A673 (cell line): ENCODE measurements at regions not wholly inside any gene's neighbourhood (a gene's known extent, or its start where the extent isn't known, plus 50 kb on each side); places are given as distances from the start of the nearest gene placed in this dataset.

Experiments
- BruUV-seq: library from RNA; stranded (reverse); fragments of 400-500 nt; replicated peaks from 2 replicates; lab custom pipeline; 2021; lab: Mats Ljungman, UMichigan
- CTCF ChIA-PET: fragments of 300-600 bp; sonication (Branson Sonifier 250); formaldehyde crosslinking; loops from one replicate; lab custom pipeline; 2022; ENCODE audit warnings: antibody characterized with exemption; lab: Charles Lee
- POLR2A ChIA-PET: fragments of 300-600 bp; sonication (Branson Sonifier 250); formaldehyde crosslinking; loops from one replicate; lab custom pipeline; 2022; ENCODE audit warnings: antibody characterized with exemption; ENCODE audit not compliant: low non-redundant PET; lab: Charles Lee
- DNase-seq: peaks from one replicate; pipeline ENCODE4 v3.0.0-alpha.2; 2015; ENCODE audit warnings: low spot score
- H3K27ac ChIP-seq: fragments of 200-600 bp; sonication (generic); 2 replicates; pipeline ENCODE4 v1.5.1; 2016; ENCODE audit warnings: mixed run types, low read depth, mild to moderate bottlenecking, mixed read lengths, antibody characterized with exemption, low read length; ENCODE audit not compliant: poor library complexity, severe bottlenecking
- H3K27me3 ChIP-seq: fragments of 200-600 bp; sonication (generic); replicated peaks from 2 replicates; pipeline ENCODE4 v1.6.1; 2017; ENCODE audit warnings: mixed run types, low read depth, mild to moderate bottlenecking, mixed read lengths, antibody characterized with exemption, low read length; ENCODE audit not compliant: insufficient read depth, poor library complexity
- H3K36me3 ChIP-seq: fragments of 200-600 bp; sonication (generic); 2 replicates; pipeline ENCODE4 v1.6.1; 2016; ENCODE audit warnings: mixed run types, mild to moderate bottlenecking, mixed read lengths, antibody characterized with exemption, low read length; ENCODE audit not compliant: insufficient read depth, poor library complexity, severe bottlenecking
- H3K4me1 ChIP-seq: fragments of 200-600 bp; sonication (generic); 2 replicates; pipeline ENCODE4 v1.6.1; 2017; ENCODE audit warnings: mixed run types, mild to moderate bottlenecking, mixed read lengths, antibody characterized with exemption, low read length; ENCODE audit not compliant: insufficient read depth, poor library complexity, severe bottlenecking
- H3K4me3 ChIP-seq: fragments of 200-600 bp; sonication (generic); 2 replicates; pipeline ENCODE4 v1.5.1; 2016; ENCODE audit warnings: low read depth, mixed run types, mild to moderate bottlenecking, mixed read lengths, low read length; ENCODE audit not compliant: poor library complexity, severe bottlenecking
- H3K9me3 ChIP-seq: fragments of 200-600 bp; sonication (generic); 2 replicates; pipeline ENCODE4 v1.6.1; 2016; ENCODE audit warnings: mixed run types, low read depth, mild to moderate bottlenecking, mixed read lengths, antibody characterized with exemption, low read length; ENCODE audit not compliant: poor library complexity, severe bottlenecking
- EZH2 ChIP-seq: fragments of 200-600 bp; sonication (generic); IDR thresholded peaks from 2 replicates; pipeline ENCODE4 v1.6.1; 2017; ENCODE audit warnings: borderline replicate concordance, low read depth, mild to moderate bottlenecking, mixed read lengths, antibody characterized with exemption, low read length; ENCODE audit not compliant: poor library complexity, severe bottlenecking
- intact Hi-C: fragments of 100-400 bp; cut with micrococcal nuclease; formaldehyde crosslinking; loops from one replicate; pipeline ENCODE4 v1.10.0; 2022; ENCODE audit not compliant: unreplicated experiment
- TF ChIP-seq, protein P1 (sequence below): fragments of 300-800, 200-600 bp; sonication (generic); conservative IDR thresholded peaks from 2 replicates; pipeline ENCODE4 v1.5.1; 2017; ENCODE audit warnings: low read depth, mild to moderate bottlenecking, antibody characterized with exemption, low read length, moderate library complexity, mixed read lengths

DNA sequence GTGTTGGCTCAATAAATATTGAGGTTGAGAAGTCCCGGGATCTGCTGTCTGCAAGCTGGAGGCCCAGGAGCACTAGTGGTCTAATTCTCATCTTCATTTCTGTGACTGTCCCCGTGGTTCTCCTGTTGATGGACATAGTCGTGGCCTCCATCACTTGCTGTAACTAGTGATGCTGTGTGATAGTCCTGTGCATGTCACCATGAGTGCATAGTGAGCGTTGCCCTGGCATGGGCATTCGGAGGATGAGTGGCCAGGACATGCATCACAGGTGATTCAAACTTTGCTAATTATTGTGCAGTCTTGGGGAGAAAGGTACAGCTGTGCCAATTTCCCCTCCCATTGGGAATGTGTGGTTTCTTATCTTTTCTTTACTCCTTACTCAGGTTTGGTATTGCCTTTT is 902.2 kb downstream of the BRD1 start:
- ChIA-PET POLR2A (no interaction called here), CTCF (no interaction called here)
- no peak overlapping the region for H3K4me3 ChIP-seq
- no peak for DNase-seq
- no peak overlapping the region for H3K27ac ChIP-seq
- intact Hi-C loops = no loop called here
- no TSS peak for BruUV-seq
- no peaks in the 10 kb centered on the region for H3K9me3 ChIP-seq
- H3K4me1 ChIP-seq = no peaks in the 10 kb centered on the region
- H3K36me3 ChIP-seq = no peaks in the 10 kb centered on the region
- TF ChIP-seq, protein P1, sequence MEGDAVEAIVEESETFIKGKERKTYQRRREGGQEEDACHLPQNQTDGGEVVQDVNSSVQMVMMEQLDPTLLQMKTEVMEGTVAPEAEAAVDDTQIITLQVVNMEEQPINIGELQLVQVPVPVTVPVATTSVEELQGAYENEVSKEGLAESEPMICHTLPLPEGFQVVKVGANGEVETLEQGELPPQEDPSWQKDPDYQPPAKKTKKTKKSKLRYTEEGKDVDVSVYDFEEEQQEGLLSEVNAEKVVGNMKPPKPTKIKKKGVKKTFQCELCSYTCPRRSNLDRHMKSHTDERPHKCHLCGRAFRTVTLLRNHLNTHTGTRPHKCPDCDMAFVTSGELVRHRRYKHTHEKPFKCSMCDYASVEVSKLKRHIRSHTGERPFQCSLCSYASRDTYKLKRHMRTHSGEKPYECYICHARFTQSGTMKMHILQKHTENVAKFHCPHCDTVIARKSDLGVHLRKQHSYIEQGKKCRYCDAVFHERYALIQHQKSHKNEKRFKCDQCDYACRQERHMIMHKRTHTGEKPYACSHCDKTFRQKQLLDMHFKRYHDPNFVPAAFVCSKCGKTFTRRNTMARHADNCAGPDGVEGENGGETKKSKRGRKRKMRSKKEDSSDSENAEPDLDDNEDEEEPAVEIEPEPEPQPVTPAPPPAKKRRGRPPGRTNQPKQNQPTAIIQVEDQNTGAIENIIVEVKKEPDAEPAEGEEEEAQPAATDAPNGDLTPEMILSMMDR = no peak
- TF ChIP-seq EZH2 = no peak
- no peaks in the 10 kb centered on the region for H3K27me3 ChIP-seq

DNA sequence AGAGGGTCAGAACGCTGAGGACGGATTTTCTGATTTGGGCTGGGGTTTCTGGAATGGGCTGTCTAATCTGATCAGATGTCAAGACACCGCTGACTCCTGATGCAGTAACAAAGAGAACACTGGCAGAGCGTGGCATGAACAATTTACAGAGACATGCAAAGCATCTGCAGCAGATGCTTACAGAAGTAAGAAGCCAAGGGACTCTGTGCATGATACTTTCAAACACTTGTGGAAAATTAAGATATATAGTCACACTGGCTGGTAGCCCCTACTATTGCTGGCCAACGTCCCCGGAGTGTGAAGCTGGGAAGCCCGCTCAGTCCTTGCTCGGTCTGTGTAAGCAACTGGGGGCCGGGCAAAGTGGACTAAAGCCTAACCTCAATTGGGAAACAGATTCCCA is 903.7 kb downstream of the BRD1 start:
- no peak for DNase-seq
- H3K4me1 ChIP-seq = no peaks in the 10 kb centered on the region
- H3K27ac ChIP-seq = no peak overlapping the region
- TF ChIP-seq EZH2 = no peak
- TF ChIP-seq, protein P1 = no peak
- no peaks in the 10 kb centered on the region for H3K27me3 ChIP-seq
- H3K4me3 ChIP-seq = no peak overlapping the region
- ChIA-PET POLR2A (no interaction called here), CTCF (no interaction called here)
- intact Hi-C loops = no loop called here
- no TSS peak for BruUV-seq
- no peaks in the 10 kb centered on the region for H3K9me3 ChIP-seq
- H3K36me3 ChIP-seq = no peaks in the 10 kb centered on the region

DNA sequence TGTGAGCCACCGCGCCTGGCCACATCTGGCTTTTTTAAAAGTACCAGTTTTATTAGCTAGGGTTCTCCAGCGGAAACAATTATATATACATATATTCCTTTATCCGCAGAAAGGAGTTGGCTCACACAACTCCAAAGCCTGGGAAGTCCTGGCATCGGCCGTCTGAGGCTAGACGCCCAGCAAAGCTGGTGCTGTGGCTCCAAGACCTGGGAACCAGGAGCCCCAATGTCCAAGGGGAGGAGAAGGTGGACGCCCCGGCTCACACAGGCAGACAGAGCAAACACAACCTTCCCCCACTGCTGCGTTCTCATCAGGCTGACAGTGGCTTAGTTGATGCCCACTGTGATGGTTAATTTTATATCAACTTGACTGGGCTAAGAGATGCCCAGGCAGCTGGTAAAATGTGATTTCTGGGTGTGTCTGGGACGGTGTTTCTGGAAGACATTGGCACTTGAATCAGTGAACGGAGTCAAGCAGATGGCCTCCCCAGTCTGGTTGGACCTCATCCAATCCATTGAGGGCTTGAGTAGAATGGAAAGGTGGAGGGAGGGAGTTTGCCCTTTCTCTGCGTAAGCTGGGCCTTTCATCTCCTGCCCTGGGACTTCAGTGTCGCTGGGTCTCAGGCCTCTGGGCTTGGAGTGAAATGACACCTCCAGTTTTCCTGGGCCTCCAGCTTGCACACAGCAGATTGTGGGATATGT is 904.4 kb downstream of the BRD1 start:
- CTCF ChIA-PET = no interaction called here

More for the DNA sequence above, 904.4 kb downstream of the BRD1 start:
- TF ChIP-seq, protein P1 = no peak
- no peak for TF ChIP-seq EZH2
- DNase-seq = no peak
- no peaks in the 10 kb centered on the region for H3K4me1 ChIP-seq
- no TSS peak for BruUV-seq
- H3K4me3 ChIP-seq = no peak overlapping the region
- intact Hi-C loops = no loop called here
- no peaks in the 10 kb centered on the region for H3K36me3 ChIP-seq
- no peak overlapping the region for H3K27ac ChIP-seq
- POLR2A ChIA-PET = no interaction called here
- no peaks in the 10 kb centered on the region for H3K9me3 ChIP-seq
- H3K27me3 ChIP-seq = no peaks in the 10 kb centered on the region
